GM21447 (cell line): ENCODE measurements at regions not wholly inside any gene's neighbourhood (a gene's known extent, or its start where the extent isn't known, plus 50 kb on each side); places are given as distances from the start of the nearest gene placed in this dataset.
A peak's percentile ranks its signal among the peaks of the same experiment; 100 is the strongest.
"Not testable (repeated sequence)": the region's sequence is repeated elsewhere in the genome, so short reads cannot be mapped to it uniquely, and the experiment has no call there.

ENCODE experiments used
- ATAC-seq: cut with Tn5 transposase; IDR thresholded peaks from one replicate; pipeline ENCODE4 v1.9.1; 2021; ENCODE audit not compliant: unreplicated experiment

- ATAC-seq = no peak
Observed at GRCh38 chr2:220580113-220580512, 952.7 kb downstream of the SLC4A3 start.

GRCh38 chr2:220583725-220584124 lies 956.3 kb downstream of the SLC4A3 start:
- no peak for ATAC-seq

GRCh38 chr2:220585241-220585640 lies 957.8 kb downstream of the SLC4A3 start:
- no peak for ATAC-seq

- no peak for ATAC-seq
Observed at GRCh38 chr2:220586980-220587530, 959.6 kb downstream of the SLC4A3 start.

GRCh38 chr2:220588148-220588547 lies 960.7 kb downstream of the SLC4A3 start:
- no peak for ATAC-seq

- no peak for ATAC-seq
Observed at GRCh38 chr2:220590476-220590875, 963.0 kb downstream of the SLC4A3 start.

GRCh38 chr2:220593526-220593925 lies 966.1 kb downstream of the SLC4A3 start:
- ATAC-seq = no peak

- no peak for ATAC-seq
Observed at GRCh38 chr2:220601674-220602073, 970.4 kb downstream of the EPHA4 start.

GRCh38 chr2:220613004-220613403 lies 959.1 kb downstream of the EPHA4 start:
- not testable (repeated sequence) for ATAC-seq

GRCh38 chr2:220614064-220614463 lies 958.0 kb downstream of the EPHA4 start:
- ATAC-seq = no peak

GRCh38 chr2:220619525-220620220 lies 952.4 kb downstream of the EPHA4 start:
- no peak for ATAC-seq

- ATAC-seq = no peak
Observed at GRCh38 chr2:220626603-220627002, 945.5 kb downstream of the EPHA4 start.

GRCh38 chr2:220628252-220628651 lies 943.9 kb downstream of the EPHA4 start:
- no peak for ATAC-seq

- ATAC-seq = no peak
Observed at GRCh38 chr2:220641137-220641536, 931.0 kb downstream of the EPHA4 start.

GRCh38 chr2:220646424-220646823 lies 925.7 kb downstream of the EPHA4 start:
- peak; percentile 56 for ATAC-seq

GRCh38 chr2:220648628-220649027 lies 923.5 kb downstream of the EPHA4 start:
- ATAC-seq = no peak

- no peak for ATAC-seq
Observed at GRCh38 chr2:220653776-220654175, 918.3 kb downstream of the EPHA4 start.

GRCh38 chr2:220654322-220654721 lies 917.8 kb downstream of the EPHA4 start:
- no peak for ATAC-seq

- no peak for ATAC-seq
Observed at GRCh38 chr2:220660277-220661145, 911.6 kb downstream of the EPHA4 start.

GRCh38 chr2:220662431-220662830 lies 909.7 kb downstream of the EPHA4 start:
- no peak for ATAC-seq

- ATAC-seq = no peak
Observed at GRCh38 chr2:220663065-220663464, 909.0 kb downstream of the EPHA4 start.
